ENCODE measurements at regions not wholly inside any gene's neighbourhood (a gene's known extent, or its start where the extent isn't known, plus 50 kb on each side); places are given as distances from the start of the nearest gene placed in this dataset.
"Not testable (repeated sequence)": the region's sequence is repeated elsewhere in the genome, so short reads cannot be mapped to it uniquely, and the experiment has no call there.

DNA sequence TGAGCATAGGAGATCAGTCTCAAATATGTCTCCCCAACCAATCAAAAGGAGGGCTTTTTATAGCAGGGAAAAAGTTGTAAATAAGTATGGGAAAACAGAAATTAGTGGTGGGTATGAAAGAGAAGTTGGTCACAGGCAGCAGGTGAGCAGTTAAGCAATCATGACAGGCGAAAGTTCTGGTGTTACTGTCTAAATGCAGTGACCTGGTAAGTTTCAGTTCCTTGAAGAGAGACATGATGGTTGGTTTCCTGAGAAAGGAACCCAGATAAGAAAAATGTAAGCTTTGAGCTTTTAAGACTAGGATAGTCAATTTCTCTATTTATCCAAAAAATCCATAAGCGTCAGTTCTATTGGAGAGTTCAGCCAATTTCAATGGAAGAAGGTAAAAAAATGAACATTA is 466.2 kb upstream of the FLRT2 start:
- WGBS, 2 donors: 90 to 91% methylated on average over 2 of the region's 2 CpGs
- TF ChIP-seq, protein P1, sequence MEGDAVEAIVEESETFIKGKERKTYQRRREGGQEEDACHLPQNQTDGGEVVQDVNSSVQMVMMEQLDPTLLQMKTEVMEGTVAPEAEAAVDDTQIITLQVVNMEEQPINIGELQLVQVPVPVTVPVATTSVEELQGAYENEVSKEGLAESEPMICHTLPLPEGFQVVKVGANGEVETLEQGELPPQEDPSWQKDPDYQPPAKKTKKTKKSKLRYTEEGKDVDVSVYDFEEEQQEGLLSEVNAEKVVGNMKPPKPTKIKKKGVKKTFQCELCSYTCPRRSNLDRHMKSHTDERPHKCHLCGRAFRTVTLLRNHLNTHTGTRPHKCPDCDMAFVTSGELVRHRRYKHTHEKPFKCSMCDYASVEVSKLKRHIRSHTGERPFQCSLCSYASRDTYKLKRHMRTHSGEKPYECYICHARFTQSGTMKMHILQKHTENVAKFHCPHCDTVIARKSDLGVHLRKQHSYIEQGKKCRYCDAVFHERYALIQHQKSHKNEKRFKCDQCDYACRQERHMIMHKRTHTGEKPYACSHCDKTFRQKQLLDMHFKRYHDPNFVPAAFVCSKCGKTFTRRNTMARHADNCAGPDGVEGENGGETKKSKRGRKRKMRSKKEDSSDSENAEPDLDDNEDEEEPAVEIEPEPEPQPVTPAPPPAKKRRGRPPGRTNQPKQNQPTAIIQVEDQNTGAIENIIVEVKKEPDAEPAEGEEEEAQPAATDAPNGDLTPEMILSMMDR (IDR thresholded peaks at IDR 0.05): no peak
- no peak for FAIRE-seq
- intact Hi-C loops (cut with DNase I): no loop called here
- ATAC-seq: no peak
- DNase-seq: no peak
- Histone ChIP-seq H3K27ac (no peak overlapping the region), H3K36me3 (no peaks in the 10 kb centered on the region), H3K4me3 (no peak overlapping the region), H3K9me3 (no peaks in the 10 kb centered on the region), H3K27me3 (no peaks in the 10 kb centered on the region), H3K4me1 (no peaks in the 10 kb centered on the region)

DNA sequence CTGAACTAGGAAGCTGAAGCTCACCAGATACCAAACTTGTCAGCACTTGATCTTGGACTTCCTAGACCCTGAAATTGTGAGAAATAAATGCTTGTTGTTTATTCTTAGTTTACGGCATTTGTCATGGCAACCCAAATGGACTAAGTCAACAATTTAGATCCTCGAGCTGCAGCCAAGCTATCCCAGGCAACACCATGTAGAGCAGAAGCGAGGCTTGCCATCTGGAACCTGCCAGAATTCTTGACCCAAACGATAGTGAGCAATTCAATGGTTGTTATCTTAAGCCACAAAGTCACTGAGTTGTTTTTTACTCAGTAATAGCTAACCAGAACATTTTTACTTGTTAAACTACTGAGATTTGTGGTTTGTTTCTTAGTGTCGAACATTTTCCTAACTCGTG is 458.5 kb upstream of the FLRT2 start:
- H3K4me3 ChIP-seq: no peak overlapping the region

DNA sequence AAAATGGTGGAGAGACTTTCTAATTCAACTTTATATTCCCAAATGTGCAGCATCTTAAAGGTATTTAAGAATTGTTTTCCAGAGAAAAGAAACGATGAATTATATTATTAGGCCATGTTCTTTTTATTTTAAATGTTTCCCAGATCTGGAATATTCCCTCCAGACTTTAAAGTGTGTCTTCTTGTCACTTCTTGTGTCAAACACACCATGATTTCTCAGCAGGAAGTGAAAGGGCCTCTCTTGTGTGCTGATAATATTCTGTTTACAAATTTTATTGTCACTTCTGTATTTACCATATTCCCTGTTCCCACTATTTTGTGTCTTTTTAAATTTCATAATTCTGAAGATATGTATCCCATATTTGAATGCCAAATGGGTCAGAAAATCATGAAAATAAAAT is 455.0 kb upstream of the FLRT2 start:
- H3K9me3 ChIP-seq: no peaks in the 10 kb centered on the region
- intact Hi-C loops (cut with DNase I): no loop called here
- H3K4me1 ChIP-seq: no peaks in the 10 kb centered on the region
- no peak for ATAC-seq
- no peaks in the 10 kb centered on the region for H3K36me3 ChIP-seq
- TF ChIP-seq, protein P1 (IDR thresholded peaks at IDR 0.05): no peak
- FAIRE-seq: no peak
- no peak overlapping the region for H3K4me3 ChIP-seq
- no peak for DNase-seq
- no peak overlapping the region for H3K27ac ChIP-seq
- WGBS, 2 donors: 50 to 68% methylated on average over 1 of the region's 1 CpG
- H3K27me3 ChIP-seq: no peaks in the 10 kb centered on the region

More for the DNA sequence above, 458.5 kb upstream of the FLRT2 start:
- TF ChIP-seq, protein P1 (IDR thresholded peaks at IDR 0.05): no peak
- Histone ChIP-seq H3K27ac (no peak overlapping the region), H3K9me3 (no peaks in the 10 kb centered on the region), H3K4me1 (no peaks in the 10 kb centered on the region), H3K36me3 (no peaks in the 10 kb centered on the region), H3K27me3 (no peaks in the 10 kb centered on the region)
- intact Hi-C loops (cut with DNase I): no loop called here
- DNase-seq (no peak), FAIRE-seq (no peak), ATAC-seq (no peak)
- 68 to 77% methylated on average over 6 of the region's 6 CpGs for WGBS, 2 donors

DNA sequence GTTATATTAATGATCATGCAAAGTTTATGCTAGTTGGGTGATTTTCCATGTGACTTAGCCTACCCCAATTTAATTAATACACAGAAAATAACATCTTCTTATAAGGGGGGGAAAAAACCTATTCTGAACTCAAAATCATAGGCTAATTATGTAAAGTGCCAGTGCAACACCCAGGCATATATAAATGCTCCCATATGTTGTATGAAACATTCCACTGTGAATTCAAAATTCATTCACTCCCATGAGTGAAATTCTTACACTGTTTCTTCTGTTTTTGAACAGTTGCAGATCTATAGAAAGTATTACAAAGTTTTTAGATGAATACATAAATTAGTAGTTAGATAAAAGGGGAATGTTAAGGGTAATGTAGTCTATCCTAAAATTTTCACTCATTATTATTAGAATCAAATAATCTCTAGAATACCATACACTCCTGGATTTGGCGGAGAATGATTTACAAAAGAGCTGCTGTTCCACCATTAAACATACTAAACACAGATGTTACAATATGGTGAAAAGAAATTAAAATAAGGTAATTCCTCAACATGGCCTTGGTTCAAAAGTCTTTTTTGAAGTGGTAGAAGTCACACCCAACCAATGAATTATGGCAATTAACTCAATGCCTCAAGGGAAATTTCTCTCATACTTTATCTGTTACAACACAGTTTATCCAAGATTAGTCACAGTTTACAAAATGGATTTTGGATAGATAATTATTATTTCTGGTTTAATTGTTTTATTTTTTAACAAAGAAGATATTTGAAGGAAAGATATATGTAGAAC is 454.1 kb upstream of the FLRT2 start:
- Histone ChIP-seq H3K27ac (no peak overlapping the region), H3K4me3 (no peak overlapping the region), H3K9me3 (no peaks in the 10 kb centered on the region), H3K36me3 (no peaks in the 10 kb centered on the region), H3K4me1 (no peaks in the 10 kb centered on the region), H3K27me3 (no peaks in the 10 kb centered on the region)
- intact Hi-C loops (cut with DNase I): no loop called here
- ATAC-seq (no peak), FAIRE-seq (no peak), DNase-seq (no peak)
- 98% methylated on average over 1 of the region's 1 CpG for WGBS, 2 donors
- TF ChIP-seq, protein P1 (IDR thresholded peaks at IDR 0.05): no peak

DNA sequence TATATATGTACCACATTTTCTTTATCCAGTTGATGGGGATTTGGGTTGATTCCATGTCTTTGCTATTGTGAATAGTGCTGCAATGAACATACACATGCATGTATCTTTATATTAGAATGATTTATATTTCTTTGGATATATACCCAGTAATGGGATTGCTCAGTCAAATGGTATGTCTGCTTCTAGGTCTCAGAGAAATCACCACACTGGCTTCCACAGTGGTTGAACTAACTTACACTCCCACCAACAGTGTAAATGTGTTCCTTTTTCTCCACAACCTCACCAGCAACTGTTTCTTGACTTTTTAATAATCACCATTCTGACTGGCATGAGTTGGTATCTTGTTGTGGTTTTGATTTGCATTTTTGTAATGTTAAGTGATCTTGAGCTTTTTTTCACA is 452.2 kb upstream of the FLRT2 start:
- H3K9me3 ChIP-seq; FAIRE-seq; H3K4me3 ChIP-seq; H3K36me3 ChIP-seq; DNase-seq; intact Hi-C loops (cut with DNase I); H3K4me1 ChIP-seq; H3K27me3 ChIP-seq; ATAC-seq; H3K27ac ChIP-seq: not testable (repeated sequence)
